AG08396 (cell line): ENCODE measurements at regions not wholly inside any gene's neighbourhood (a gene's known extent, or its start where the extent isn't known, plus 50 kb on each side); places are given as distances from the start of the nearest gene placed in this dataset.

Source experiments
- DNase-seq: peaks from one replicate; pipeline ENCODE4 v3.0.0; 2012; ENCODE audit warnings: low spot score, mixed read lengths

DNA sequence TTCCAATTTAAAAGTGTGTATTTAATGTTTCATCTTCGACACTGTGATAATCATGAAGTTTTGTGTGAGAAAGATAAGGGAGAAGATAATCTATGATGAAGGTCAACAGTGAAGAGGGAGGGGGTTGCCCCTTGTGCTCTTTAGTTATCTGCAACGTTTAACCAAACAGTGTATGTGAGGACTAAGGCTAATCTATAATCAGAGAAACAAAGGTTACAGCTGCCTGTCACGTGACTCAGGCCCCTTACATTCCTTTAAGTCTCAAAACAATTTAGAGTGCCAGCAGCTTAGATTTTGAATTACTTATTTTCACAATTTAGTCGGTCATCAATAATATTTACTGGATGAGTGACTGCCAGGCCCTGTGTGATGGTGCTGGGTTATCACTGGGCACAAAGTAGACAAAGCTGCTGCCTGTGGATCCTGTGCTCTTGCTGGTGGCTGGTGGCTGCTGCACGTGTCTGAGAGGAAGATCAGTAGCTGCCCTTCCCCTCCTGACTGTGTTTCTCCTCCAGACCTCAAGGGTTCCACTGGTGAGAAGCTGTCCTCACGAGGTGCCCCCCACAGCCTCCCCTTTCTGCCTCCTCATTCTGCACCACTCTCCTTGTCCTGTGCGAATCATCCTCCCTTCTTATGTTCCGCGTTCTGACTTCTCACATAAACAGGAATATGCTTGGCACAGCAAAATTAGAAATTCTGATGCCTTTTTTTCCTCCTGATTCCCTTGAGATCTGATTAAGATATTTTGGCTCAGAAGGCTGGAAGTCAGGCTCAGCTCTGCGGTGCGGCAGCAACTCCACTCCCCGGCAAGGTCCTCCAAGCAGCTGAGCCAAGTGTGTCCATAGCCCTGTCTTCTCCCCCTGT, 331.1 kb upstream of the B3GAT1 start:
- no peak for DNase-seq

DNA sequence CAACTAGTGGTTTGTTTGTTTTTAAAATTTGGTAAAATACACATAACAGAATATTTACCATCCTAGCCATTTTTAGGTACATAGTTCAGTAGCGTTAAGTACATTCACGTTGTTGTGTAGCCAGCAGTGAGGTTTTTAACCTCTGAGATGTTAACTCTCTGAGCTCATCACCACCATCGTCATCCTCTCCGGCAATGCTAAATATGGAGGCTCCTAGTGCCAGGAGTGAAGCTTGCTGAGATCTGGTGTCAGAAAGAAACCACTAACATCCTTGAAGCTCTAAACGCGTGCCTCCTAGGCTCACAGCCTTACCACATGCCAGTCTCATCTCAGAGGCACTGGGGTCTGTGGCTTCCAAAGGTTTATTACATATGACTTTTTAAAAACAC, 330.2 kb upstream of the B3GAT1 start:
- DNase-seq = no peak

GRCh38 chr11:134741453-134742223, 329.6 kb upstream of the B3GAT1 start:
- DNase-seq = no peak

GRCh38 chr11:134740590-134741261, 328.7 kb upstream of the B3GAT1 start:
- no peak for DNase-seq

- DNase-seq = no peak
Measured at GRCh38 chr11:134739136-134739535, 327.1 kb upstream of the B3GAT1 start.

GRCh38 chr11:134738581-134738980, 326.5 kb upstream of the B3GAT1 start:
- DNase-seq = no peak

DNA sequence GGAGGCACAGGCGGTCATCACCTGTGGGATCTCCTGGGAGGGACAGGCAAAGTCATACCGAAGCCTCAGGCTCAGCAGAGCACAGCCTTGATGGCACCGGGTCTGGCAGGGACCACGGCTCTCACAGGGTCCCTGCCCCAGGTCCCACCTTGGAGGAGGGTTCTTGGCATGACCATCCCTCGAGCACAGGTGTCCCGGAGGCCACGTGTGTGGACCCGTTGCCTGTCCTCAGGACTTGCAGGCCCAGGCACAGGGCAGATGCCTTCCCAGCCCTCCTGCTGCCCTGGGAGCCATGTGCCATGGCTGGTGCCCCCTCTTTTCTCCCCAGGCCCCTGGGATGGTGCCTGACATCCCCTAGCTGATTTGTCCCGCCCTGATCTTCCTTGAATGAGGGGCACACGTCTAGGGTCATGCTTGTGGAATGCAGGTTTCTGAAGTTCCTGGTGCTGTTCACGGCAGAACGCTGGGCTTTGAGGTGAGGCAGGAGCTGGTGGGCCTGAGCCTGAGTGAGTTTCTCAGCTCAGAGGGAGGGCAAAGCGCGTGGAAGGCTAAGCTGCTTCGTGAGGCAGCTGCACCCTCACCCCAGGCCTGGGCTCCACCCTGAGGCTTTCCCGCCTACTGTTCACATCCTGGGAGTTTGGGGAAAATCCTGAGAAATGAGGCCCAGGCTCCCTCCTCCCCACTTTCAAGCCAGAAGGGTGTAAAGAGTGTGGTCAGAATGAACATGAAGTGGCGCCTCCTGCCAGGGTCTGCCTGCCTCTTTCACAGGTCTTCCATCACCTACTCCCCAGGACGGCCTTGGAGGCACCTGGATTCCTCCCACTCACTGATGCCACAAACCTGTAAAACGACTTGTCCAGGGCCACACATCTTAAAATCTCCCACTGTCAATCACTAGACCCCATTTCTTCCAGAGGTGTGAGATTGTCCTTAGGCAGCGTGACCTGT, 325.8 kb upstream of the B3GAT1 start:
- DNase-seq = no peak

- DNase-seq = no peak
Measured at GRCh38 chr11:134736251-134736947, 324.4 kb upstream of the B3GAT1 start.

DNA sequence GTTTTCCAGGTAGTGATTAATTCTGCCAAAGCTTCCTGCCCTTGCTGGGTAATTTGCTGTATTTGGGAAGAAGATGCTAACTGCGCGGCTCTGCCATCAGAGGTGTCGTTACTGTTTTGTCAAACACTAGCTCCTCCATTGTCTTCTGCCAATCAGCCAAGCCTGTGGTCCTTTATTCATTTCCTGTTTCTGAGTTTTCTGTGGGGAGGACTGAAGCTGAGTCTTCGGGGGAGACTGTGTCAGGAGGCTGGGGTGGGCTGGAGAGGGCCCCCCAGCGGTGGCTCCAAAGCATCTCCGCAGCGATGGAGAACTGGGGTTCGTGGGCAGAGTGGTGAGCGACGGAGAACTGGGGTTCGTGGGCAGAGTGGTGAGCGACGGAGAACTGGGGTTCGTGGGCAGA, 322.9 kb upstream of the B3GAT1 start:
- DNase-seq = no peak

DNA sequence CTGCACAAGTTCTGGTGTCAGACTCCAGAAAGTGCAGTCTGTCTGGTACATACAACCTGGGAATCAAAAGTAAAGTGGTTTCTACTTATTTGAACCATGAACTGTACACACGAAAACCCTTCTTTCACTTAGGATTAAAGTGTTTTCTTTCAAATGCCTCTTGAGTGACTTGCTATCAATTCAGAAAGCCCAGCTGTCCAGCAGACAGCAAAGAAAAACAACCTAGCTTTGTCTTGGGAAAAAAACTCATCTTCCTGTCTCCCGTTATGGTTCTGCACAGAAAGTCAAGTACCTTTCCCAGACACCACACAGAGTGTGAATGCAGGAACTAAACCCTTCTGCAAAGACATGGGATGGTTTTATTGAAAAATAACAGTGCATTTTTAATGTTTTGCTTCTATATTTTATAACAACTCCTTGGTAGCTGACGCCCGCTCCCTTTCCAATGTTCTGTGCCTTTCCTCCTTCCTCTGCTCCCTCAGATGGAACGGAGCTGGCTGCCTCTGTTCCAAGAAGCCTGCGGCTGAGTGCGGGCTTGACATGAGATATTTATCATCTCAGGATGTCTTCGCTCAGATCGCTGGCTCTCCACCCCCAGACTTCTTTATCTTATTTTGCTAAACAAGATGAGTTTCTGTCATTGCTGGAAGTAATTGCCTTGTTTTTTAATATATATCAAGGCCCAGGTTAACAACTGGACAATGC, 322.3 kb upstream of the B3GAT1 start:
- DNase-seq = no peak

DNA sequence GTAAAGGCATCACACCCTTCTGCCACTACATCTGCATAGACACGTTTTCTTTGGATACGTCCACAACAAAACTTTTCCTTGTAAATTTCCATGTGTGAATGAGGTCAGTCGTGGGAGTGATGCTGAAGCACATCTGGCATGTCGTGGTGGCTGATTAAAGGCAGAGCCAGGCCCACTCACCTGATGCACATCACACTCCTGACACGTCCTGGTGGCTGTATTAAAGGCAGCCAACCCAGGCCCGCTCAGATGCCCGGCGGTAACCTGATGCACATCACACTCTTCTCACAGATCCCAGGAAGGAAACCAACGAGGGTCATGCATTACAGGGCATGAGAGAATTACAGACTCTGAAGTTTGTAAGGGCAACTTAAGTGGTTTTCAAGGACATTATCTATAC, 321.6 kb upstream of the B3GAT1 start:
- no peak for DNase-seq

DNA sequence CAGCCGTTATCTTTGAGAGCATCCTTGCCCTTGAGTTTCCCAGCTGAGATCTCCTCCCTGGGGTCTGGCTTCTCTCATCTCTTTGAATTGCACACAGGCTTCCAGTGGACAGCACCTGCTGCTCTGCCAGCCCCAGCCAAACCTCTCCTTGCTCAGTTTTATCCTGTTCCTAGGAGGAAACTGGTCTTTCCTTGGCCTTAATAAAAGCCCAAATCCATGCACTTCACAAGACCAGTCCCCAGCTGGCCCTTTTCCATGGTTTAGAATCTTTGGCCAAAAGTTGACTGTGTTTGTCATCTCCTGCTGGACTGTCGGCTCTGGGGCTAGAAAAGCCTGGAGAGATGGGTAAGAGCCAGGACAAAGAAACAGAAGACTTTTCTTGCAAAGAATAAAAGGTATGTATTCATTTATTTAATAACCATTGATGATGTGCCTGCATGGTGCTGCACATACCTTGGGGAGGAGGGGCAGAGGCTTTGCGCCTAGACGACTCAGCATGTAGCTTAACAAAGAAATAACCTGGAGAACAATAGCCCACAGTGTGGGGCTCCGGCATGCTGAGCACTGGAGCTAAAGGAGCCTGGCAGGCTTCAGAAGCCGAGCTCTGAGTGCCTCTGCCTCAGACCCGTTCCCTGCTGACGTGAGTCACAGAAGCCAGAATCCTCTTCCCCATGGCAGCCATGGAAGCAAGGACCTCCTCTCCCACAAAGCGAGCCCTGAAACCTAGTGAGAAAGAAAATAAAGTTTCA, 319.3 kb upstream of the B3GAT1 start:
- no peak for DNase-seq

DNA sequence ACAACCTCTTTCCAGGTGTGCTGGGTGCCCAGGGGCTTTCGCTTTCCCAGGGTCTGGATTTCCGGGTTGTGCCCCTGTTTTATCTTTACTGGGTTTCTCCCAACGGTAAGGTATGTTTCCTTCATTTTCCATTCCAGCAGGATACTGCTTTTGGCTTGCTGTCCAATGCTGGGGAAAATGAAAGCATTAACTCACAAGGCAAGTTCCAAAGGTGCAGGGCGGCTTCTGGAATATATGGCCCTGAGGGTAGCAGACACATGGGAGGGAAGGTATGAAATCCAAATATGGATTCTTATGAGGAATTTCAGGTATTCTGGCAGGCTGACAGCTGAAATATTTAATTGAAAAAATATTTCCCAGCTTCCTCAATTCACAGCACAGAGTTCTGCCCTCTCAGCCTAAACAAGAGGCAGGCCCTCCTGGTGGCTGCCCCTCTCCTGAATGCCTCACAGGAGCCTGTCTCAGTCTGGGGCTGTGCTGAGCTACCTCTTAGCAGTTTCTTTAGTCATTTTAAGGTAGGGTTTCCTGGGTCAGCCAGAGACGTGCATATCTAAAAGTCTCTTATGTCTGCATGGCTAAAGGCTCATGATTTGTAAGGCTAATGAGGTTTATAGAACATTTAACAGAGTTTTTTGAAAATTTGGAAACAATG, 318.6 kb upstream of the B3GAT1 start:
- DNase-seq = no peak

DNA sequence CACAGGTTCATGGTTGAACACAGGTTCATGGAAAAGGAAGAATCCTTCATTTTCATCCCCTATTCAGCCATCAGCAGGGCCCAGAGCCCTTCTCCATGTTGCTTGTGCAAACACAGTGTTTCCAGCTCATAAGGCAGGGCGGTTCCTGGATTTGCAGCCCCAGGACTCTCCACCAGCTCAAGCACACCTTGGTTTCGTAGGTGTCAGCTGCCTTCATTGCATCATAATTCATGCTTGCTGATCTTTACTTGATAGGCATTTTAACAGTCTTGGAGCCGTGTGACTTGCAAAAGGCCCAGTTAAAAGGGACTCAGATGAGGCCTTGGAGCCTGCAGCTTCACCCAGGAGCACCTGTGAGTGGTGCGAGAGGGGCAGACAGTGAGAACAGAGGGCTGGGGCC, 318.1 kb upstream of the B3GAT1 start:
- DNase-seq = no peak

GRCh38 chr11:134728186-134728585, 316.1 kb upstream of the B3GAT1 start:
- DNase-seq = no peak

DNA sequence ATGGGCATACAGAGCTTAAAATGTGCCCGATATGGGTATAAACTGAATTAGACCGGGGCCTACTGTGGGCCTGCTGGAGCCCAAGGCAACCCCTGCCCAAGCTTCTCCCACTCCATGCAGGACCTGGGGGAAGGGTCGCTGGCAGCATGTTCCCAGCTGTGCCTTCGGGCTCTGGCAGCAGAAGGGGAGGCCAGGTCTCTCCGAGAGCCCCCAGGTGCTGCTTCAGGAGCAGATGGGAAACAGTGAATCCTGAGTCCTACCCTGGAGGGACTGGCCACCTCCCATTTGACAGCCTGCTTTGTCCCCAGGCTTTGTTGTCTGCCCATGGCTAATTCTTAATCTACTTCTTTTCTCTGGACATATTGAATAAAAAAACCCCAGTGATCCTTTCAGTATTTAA, 315.6 kb upstream of the B3GAT1 start:
- DNase-seq = no peak

- no peak for DNase-seq
Measured at GRCh38 chr11:134727204-134727603, 315.2 kb upstream of the B3GAT1 start.

DNA sequence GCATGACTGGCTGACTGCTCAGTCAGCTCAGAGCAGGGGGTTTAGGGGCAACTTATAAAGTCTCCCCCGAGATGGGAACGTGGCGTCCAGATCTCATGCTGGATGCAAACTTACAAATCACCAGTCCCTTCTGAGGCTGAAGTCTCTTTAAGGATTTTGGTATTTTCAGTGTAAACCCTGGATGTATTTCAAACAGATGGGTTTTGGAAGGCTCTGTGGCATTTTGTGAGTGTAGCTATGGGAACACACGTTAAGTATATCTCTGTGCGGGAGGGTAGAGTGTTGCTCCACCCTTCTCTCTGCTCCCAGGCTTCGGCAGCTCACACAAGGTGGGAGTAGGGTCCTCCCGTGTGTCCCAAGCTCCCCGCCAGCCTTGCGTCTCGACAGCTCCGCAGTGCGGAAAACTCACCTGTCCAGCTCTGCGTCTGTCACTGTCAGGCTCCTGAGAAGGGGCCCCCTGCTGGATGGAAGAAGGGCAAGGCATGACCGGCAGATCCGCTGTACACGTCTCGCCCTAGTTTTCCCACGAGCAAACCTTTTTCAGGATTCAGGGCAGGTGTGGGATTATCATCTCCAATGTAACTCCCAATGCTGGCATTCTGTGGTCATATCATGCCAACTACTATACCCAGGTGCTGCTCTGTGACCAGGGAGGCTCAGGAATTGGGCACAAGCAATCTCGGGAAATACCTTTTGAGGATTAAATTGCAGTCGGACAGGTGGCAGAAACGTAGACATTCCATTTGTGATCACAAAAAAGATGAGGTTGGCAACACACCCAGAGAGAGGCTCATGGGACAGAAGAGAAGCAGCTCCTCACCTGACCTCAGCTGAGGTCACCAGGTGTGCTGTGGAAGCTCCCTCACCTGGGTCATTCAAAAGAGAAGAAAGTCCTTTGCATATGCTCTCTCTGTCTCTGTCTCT, 313.9 kb upstream of the B3GAT1 start:
- no peak for DNase-seq
